ENCODE measurements at regions not wholly inside any gene's neighbourhood (a gene's known extent, or its start where the extent isn't known, plus 50 kb on each side); places are given as distances from the start of the nearest gene placed in this dataset.

DNA sequence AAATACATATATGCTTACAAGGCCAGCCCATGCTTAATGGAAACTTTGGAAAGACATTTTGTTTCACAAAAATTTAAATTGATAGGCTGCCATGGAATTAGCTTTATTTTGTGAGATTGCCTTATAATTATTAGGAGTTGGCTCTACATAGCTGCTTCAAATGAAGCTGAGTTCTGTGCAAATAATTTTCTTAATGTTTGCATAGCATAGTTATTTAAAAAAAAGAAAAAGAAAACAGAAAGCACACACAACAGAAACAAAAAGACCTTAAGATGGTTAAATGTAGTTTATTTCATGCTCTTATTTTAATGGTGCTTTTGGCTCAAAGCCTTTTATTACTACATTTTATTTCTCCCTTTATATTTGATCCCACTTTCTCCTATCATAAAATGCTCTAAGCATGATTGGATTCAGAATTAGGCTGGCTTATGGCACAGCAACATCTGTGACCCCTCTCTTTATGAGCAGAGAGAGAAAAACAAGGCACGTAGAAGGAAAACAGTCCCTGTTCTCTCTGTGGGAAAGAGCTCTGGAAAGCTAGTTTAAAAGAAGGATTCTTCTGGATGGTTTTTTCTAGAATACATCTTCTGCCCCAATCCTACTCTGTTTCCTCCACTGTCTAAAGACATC, 530.5 kb downstream of the NTRK2 start:
- intact Hi-C loops (cut with micrococcal nuclease): no loop called here
- H3K4me1 ChIP-seq: no peaks in the 10 kb centered on the region
- TF ChIP-seq, protein P1, sequence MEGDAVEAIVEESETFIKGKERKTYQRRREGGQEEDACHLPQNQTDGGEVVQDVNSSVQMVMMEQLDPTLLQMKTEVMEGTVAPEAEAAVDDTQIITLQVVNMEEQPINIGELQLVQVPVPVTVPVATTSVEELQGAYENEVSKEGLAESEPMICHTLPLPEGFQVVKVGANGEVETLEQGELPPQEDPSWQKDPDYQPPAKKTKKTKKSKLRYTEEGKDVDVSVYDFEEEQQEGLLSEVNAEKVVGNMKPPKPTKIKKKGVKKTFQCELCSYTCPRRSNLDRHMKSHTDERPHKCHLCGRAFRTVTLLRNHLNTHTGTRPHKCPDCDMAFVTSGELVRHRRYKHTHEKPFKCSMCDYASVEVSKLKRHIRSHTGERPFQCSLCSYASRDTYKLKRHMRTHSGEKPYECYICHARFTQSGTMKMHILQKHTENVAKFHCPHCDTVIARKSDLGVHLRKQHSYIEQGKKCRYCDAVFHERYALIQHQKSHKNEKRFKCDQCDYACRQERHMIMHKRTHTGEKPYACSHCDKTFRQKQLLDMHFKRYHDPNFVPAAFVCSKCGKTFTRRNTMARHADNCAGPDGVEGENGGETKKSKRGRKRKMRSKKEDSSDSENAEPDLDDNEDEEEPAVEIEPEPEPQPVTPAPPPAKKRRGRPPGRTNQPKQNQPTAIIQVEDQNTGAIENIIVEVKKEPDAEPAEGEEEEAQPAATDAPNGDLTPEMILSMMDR (IDR thresholded peaks at IDR 0.05; ENCODE audit: borderline replicate concordance): no peak
- H3K4me3 ChIP-seq: no peak overlapping the region
- no peak overlapping the region for H3K27ac ChIP-seq (replicated peaks)
- no peaks in the 10 kb centered on the region for H3K36me3 ChIP-seq
- H3K27me3 ChIP-seq (ENCODE audit: low read depth): no peaks in the 10 kb centered on the region
- no peaks in the 10 kb centered on the region for H3K9me3 ChIP-seq (replicated peaks)
- DNase-seq: no peak

DNA sequence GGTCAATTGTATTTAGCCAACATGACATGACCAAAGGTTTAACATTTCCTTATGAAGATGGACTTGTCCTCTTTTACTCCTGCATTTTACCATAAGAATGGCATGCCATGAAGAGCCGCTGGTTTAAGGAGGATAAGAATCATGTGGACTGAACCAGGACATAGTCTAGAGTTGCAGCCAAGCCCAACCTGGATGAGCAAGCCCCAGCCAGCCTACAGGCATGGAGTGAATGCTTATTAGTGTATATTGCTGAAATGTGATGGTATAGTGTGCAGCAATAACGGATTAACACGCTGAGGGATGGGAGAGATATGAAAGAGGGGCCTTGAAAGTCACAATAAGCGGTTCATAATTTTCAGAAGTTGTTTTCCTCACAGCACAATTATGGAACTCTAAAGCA, 523.2 kb downstream of the NTRK2 start:
- no peak for DNase-seq
- no peaks in the 10 kb centered on the region for H3K9me3 ChIP-seq (replicated peaks)
- H3K27me3 ChIP-seq (ENCODE audit: low read depth): no peaks in the 10 kb centered on the region
- H3K27ac ChIP-seq (replicated peaks): no peak overlapping the region
- H3K36me3 ChIP-seq: no peaks in the 10 kb centered on the region
- TF ChIP-seq, protein P1 (IDR thresholded peaks at IDR 0.05; ENCODE audit: borderline replicate concordance): no peak
- intact Hi-C loops (cut with micrococcal nuclease): no loop called here
- H3K4me1 ChIP-seq: no peaks in the 10 kb centered on the region
- no peak overlapping the region for H3K4me3 ChIP-seq

DNA sequence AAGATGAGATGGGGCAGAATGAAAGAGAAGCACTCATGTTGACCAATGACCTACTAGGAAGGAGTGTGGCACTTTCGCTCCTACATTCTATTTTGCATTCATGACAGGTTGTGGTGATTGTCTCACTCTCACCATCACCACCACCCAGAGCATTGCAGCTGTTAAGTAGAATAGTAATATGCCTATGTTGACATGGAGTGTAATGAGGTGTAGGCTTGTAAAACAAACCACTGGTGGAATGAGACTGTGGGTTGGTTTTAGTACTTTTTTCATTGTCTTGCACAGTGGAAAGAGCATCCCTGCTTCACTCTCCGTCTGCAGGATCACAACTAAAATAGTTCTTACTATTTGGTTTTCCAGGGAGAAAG, 516.7 kb downstream of the NTRK2 start:
- intact Hi-C loops (cut with micrococcal nuclease): no loop called here
- no peak overlapping the region for H3K4me3 ChIP-seq
- H3K4me1 ChIP-seq: no peaks in the 10 kb centered on the region
- H3K27me3 ChIP-seq (ENCODE audit: low read depth): peaks cover 7% of the 10 kb centered on the region
- no peaks in the 10 kb centered on the region for H3K36me3 ChIP-seq
- no peak overlapping the region for H3K27ac ChIP-seq (replicated peaks)
- TF ChIP-seq, protein P1 (IDR thresholded peaks at IDR 0.05; ENCODE audit: borderline replicate concordance): no peak
- DNase-seq: no peak
- no peaks in the 10 kb centered on the region for H3K9me3 ChIP-seq (replicated peaks)

DNA sequence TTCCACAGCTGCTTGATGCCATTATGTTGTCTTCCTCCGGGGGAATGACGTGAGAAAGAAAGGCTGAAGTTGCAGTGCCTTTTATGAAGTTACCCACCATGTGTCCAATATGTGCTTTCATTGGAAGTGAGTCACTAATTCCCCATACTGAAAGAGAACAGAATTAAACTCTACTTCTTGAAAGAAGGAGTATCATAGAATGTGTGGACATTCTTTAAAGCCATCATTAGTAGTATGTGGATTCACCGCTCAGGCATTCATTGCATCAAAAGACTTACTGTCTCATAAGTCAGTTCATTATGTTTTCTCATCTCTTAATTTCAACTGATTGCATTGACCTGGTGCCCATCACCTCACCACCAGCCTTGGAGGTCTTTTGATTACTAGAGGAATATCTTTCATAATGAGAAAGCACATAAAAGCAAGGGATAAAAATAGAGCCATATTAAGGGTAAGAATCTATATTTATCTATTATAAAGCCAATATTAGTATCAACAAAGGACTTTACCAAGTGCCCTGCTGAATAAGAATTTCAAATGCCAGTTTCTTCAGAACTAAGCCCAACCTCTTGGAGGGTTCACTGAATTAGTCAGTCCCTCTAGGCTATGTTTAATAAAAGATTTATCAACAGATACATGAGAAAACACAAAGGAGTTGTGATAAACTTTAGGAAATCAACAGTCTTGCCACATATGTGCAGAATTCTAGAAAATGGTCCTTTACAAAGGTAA, 516.1 kb downstream of the NTRK2 start:
- no peaks in the 10 kb centered on the region for H3K4me1 ChIP-seq
- no peaks in the 10 kb centered on the region for H3K9me3 ChIP-seq (replicated peaks)
- TF ChIP-seq, protein P1 (IDR thresholded peaks at IDR 0.05; ENCODE audit: borderline replicate concordance): no peak
- no peak overlapping the region for H3K27ac ChIP-seq (replicated peaks)
- no peaks in the 10 kb centered on the region for H3K36me3 ChIP-seq
- intact Hi-C loops (cut with micrococcal nuclease): no loop called here
- H3K4me3 ChIP-seq: no peak overlapping the region
- no peak for DNase-seq
- peaks cover 9% of the 10 kb centered on the region for H3K27me3 ChIP-seq (ENCODE audit: low read depth)

DNA sequence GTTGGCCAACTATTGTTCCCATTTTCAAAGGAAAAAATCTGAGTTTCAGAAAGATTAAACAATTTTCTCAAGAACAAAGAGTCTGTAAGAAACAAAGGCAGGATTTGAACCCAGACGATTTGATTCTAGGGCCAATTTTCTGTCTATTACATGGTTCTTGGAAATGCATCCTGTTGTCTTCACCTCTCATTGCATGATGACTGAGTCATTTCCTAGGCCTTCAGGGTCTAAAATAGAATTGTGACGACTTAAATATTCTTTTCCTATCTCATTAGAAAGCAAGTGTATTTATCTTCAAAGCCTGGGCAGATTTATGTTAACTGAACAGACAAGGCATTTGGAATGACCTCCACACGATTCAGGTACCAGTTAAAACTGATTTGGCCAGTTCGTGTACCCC, 512.9 kb downstream of the NTRK2 start:
- Histone ChIP-seq H3K27me3 (ENCODE audit: low read depth) (peaks cover 26% of the 10 kb centered on the region), H3K4me1 (no peaks in the 10 kb centered on the region), H3K36me3 (no peaks in the 10 kb centered on the region), H3K27ac (replicated peaks) (no peak overlapping the region), H3K9me3 (replicated peaks) (no peaks in the 10 kb centered on the region), H3K4me3 (no peak overlapping the region)
- TF ChIP-seq, protein P1 (IDR thresholded peaks at IDR 0.05; ENCODE audit: borderline replicate concordance): no peak
- intact Hi-C loops (cut with micrococcal nuclease): no loop called here
- no peak for DNase-seq

Data from left ventricle myocardium inferior (tissue), 1 donor.